NT2/D1 (cell line): ENCODE measurements at regions not wholly inside any gene's neighbourhood (a gene's known extent, or its start where the extent isn't known, plus 50 kb on each side); places are given as distances from the start of the nearest gene placed in this dataset.
"Not testable (repeated sequence)": the region's sequence is repeated elsewhere in the genome, so short reads cannot be mapped to it uniquely, and the experiment has no call there.

Source experiments
- DNase-seq: peaks from one replicate; pipeline ENCODE4 v3.0.0-alpha.2; 2011; ENCODE audit warnings: low read depth, low spot score
- H3K27me3 ChIP-seq: 2 replicates; pipeline ENCODE4 v1.6.0; 2011; ENCODE audit warnings: mild to moderate bottlenecking; ENCODE audit not compliant: insufficient read length, insufficient read depth
- H3K36me3 ChIP-seq: 2 replicates; pipeline ENCODE4 v1.6.1; 2011; ENCODE audit warnings: mild to moderate bottlenecking, low read length, mixed read lengths; ENCODE audit not compliant: insufficient read depth, insufficient read length
- H3K4me1 ChIP-seq: 2 replicates; pipeline ENCODE4 v1.5.1; 2011; ENCODE audit not compliant: insufficient read depth, insufficient read length
- H3K4me3 ChIP-seq: 2 replicates; pipeline ENCODE4 v1.5.1; 2011; ENCODE audit warnings: low read depth; ENCODE audit not compliant: insufficient read length
- H3K9ac ChIP-seq: 2 replicates; pipeline ENCODE4 v1.6.0; 2011; ENCODE audit warnings: low read depth; ENCODE audit not compliant: insufficient read length
- H3K9me3 ChIP-seq: 2 replicates; pipeline ENCODE4 v1.5.1; 2011; ENCODE audit warnings: mild to moderate bottlenecking, low read length; ENCODE audit not compliant: insufficient read depth
- SUZ12 ChIP-seq: IDR thresholded peaks from 2 replicates; pipeline ENCODE4 v1.6.1; 2011; ENCODE audit not compliant: insufficient read length, insufficient read depth; ENCODE audit errors: extremely low read depth
- YY1 ChIP-seq: IDR thresholded peaks from 2 replicates; pipeline ENCODE4 v1.6.1; 2011; ENCODE audit not compliant: insufficient read length, insufficient read depth
- ZNF274 ChIP-seq: IDR thresholded peaks from 2 replicates; pipeline ENCODE4 v1.6.1; 2011; ENCODE audit warnings: mild to moderate bottlenecking, low read depth, low read length

DNA sequence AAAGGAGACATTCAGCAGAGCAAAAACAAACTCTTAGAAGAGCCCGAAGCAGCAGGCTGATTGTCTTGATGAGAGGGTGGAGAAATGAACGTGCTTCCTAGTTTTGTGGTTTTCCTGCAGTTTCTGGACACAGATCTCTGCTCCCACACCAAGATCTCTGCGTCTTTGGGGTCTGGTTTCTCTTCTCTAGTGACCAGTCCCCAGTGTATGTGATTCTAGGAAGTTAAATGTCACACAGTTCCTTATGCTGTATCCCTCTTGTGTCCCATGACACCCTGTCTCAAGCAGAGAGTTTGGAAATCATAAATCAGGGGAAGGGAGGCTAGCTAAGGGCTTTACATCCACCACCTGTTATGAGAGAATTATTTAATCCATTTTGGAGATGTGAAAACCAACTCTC, 55.4 kb upstream of the KLF14 start:
- Histone ChIP-seq H3K4me1 (no peaks in the 10 kb centered on the region), H3K9me3 (no peaks in the 10 kb centered on the region), H3K9ac (no peak overlapping the region), H3K36me3 (no peaks in the 10 kb centered on the region), H3K4me3 (no peak overlapping the region), H3K27me3 (no peaks in the 10 kb centered on the region)
- TF ChIP-seq ZNF274 (no peak), SUZ12 (no peak), YY1 (no peak)
- no peak for DNase-seq

DNA sequence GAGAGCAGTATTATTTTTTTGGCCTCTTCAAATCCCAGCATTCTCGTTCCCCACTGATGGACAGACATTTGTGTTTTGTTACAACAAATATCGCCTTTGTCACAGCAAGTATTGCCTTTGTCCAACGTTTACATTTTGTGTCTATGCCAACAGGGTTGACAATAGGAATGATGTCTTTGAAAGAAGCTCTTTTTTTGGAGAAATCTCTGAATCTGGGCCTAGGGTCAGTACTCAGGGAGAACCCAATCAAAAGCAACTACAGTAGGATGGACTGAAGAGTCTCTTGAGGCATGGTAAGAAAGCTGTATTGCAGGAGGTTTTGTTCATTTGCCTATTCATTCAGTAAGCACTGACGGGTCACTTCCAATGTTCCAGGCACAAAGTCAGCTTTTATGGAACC, 57.7 kb upstream of the KLF14 start:
- Histone ChIP-seq H3K4me3 (no peak overlapping the region), H3K9ac (no peak overlapping the region), H3K36me3 (no peaks in the 10 kb centered on the region), H3K9me3 (no peaks in the 10 kb centered on the region), H3K27me3 (no peaks in the 10 kb centered on the region), H3K4me1 (no peaks in the 10 kb centered on the region)
- no peak for DNase-seq
- TF ChIP-seq ZNF274, result no peak
- TF ChIP-seq YY1, result no peak
- TF ChIP-seq SUZ12, result no peak

DNA sequence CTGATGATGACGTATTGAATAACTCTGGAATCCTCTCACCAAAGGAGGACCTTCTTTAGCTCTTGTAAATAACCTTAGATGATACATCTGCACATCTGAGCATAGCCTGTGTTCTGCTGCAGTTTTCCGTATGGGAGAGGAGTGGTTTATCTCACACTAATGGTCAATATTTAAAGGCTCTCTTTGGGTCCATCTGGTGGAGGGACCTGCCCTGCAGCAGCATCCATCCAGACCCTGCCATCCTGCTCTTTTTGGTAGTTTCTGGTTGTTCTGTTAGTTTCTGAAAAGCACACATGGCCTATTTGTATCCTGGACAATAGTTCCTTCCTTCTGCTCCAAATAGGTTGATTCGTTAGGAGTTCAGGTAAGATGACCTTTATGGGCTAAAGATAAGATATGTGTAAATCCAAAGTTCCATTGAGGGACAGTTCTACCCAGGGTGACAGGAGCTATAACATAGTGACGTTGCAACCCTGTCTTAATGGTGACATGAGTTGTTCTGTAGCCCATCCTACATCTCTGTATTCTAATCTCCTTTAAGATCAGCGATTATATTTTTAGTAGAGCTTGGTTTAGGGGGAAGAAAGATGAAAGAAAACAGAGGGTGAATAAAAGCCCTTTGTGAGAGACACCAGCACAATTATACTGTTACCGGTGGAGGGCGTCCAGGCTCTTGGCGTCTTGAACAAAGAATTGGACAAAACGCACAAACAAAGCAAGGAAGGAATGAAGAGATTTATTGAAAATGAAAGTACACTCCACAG, 60.0 kb upstream of the KLF14 start:
- no peak for DNase-seq
- Histone ChIP-seq H3K9ac (no peak overlapping the region), H3K9me3 (no peaks in the 10 kb centered on the region), H3K4me3 (no peak overlapping the region), H3K36me3 (no peaks in the 10 kb centered on the region), H3K4me1 (no peaks in the 10 kb centered on the region), H3K27me3 (no peaks in the 10 kb centered on the region)
- TF ChIP-seq YY1 (no peak), ZNF274 (no peak), SUZ12 (no peak)

DNA sequence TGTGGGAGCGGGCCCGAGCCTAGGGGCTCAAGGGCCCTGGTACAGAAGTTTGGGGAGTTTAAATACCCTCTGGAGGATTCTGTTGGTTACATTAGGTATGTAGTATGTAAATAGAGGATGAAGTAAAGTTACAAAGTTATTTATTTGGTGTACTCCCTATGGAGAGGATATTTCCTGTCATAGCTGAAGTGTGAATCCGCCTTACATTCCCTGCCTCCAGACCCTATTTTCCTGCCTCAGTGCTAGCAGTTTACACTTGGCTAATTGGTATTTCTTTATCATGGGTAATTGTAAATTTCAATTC, 60.6 kb upstream of the KLF14 start:
- Histone ChIP-seq H3K9ac (no peak overlapping the region), H3K36me3 (no peaks in the 10 kb centered on the region), H3K4me1 (no peaks in the 10 kb centered on the region), H3K9me3 (no peaks in the 10 kb centered on the region), H3K4me3 (no peak overlapping the region), H3K27me3 (no peaks in the 10 kb centered on the region)
- TF ChIP-seq ZNF274 (no peak), SUZ12 (no peak), YY1 (no peak)
- no peak for DNase-seq

DNA sequence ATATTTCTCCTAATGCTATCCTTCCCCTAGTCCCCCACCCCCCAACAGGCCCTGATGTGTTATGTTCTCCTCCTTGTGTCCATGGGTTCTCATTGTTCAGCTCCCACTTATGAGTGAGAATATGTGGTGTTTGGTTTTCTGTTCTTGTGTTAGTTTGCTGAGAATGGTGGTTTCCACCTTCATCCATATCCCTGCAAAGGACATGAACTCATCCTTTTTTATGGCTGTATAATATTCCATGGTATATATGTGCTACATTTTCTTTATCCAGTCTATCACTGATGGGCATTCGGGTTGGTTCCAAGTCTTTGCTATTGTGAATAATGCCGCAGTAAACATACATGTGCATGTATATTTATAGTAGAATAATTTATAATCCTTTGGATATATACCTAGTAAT, 62.4 kb upstream of the KLF14 start:
- not testable (repeated sequence) for H3K36me3 ChIP-seq, H3K4me3 ChIP-seq, H3K4me1 ChIP-seq, H3K27me3 ChIP-seq, H3K9me3 ChIP-seq, H3K9ac ChIP-seq, DNase-seq

DNA sequence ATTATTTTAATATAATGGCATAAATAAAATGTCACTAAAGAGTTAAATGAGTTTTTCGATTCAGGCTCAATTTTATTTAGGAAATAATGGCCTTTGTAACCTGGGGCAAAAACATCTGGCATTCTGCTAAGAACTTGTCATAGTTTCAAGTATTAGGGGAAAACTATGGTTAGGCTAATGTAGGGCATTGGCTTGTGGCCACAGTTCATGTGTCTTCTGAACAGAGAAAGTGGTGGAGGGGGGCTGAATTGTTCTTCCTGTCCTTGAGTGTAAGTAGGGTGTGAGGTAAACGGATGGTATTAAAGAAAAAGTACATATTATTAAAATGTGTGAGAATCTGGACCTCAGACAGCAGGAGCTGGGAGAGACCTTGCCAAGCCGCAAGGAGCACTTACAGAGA, 69.1 kb upstream of the KLF14 start:
- no peaks in the 10 kb centered on the region for H3K27me3 ChIP-seq
- no peak for DNase-seq
- TF ChIP-seq ZNF274, result no peak
- no peak for TF ChIP-seq YY1
- TF ChIP-seq SUZ12, result no peak
- no peaks in the 10 kb centered on the region for H3K4me1 ChIP-seq
- H3K4me3 ChIP-seq, result no peak overlapping the region
- no peaks in the 10 kb centered on the region for H3K9me3 ChIP-seq
- H3K36me3 ChIP-seq, result no peaks in the 10 kb centered on the region
- no peak overlapping the region for H3K9ac ChIP-seq

DNA sequence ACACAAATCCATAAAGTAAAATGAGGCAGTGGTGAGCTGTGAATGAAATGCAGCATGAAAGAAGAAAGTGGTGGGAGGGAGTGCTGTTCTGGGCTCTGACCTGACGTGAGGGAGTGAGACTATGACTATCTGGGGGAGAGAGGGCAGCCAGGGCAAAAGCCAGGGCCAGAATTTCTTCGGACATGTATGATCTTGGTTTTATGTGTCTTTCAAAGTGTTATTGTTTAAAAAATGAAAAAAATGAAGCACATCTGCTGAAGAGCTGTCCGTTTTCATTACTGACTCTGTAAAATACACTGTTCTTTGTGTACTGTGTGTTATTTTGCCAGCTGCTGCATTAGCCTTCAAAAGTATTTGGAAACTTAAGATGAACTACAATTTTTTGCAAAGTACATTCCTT, 70.2 kb upstream of the KLF14 start:
- TF ChIP-seq SUZ12, result no peak
- no peak for TF ChIP-seq YY1
- no peak for TF ChIP-seq ZNF274
- H3K9ac ChIP-seq, result no peak overlapping the region
- H3K27me3 ChIP-seq, result no peaks in the 10 kb centered on the region
- no peak overlapping the region for H3K4me3 ChIP-seq
- no peaks in the 10 kb centered on the region for H3K36me3 ChIP-seq
- DNase-seq, result no peak
- H3K4me1 ChIP-seq, result no peaks in the 10 kb centered on the region
- H3K9me3 ChIP-seq, result no peaks in the 10 kb centered on the region

DNA sequence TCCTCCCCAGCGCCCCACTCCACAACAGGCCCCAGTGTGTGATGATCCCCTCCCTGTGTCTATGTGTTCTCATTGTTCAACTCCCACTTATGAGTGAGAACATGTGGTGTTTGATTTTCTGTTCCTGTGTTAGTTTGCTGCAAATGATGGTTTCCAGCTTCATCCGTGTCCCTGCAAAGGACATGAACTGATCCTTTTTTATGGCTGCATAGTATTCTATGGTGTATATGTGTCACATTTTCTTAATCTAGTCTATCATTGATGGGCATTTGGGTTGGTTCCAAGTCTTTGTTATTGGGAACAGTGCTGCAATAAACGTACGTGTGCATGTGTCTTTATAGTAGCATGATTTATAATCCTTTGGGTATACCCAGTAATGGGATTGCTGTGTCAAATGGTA, 78.8 kb upstream of the KLF14 start:
- H3K36me3 ChIP-seq, H3K27me3 ChIP-seq, H3K4me1 ChIP-seq, H3K9me3 ChIP-seq, H3K4me3 ChIP-seq, DNase-seq, H3K9ac ChIP-seq: not testable (repeated sequence)
